Adrenal gland (tissue), 9 donors: ENCODE measurements at regions not wholly inside any gene's neighbourhood (a gene's known extent, or its start where the extent isn't known, plus 50 kb on each side); places are given as distances from the start of the nearest gene placed in this dataset.

Source experiments
- DNase-seq, 7 donors: peaks; one replicate each; pipeline ENCODE4 v3.0.0-alpha.2; 2019 to 2020
- H3K27ac ChIP-seq, 5 donors: fragments of 200-600 bp; sonication (generic) in 4 of 5; 1 replicate in 3 of 5; 2 replicates in 2 of 5; pipeline versions ENCODE4 v1.5.1 to v1.8.0; 2016 to 2020; ENCODE audit warnings: mild to moderate bottlenecking in 1 of 5
- H3K27me3 ChIP-seq: fragments of 200-600 bp; 2 replicates; pipeline ENCODE4 v1.8.0; 2021
- H3K36me3 ChIP-seq, 2 donors: fragments of 200-600 bp; replicated peaks in 1 of 2; 1 replicate in 1 of 2; 2 replicates in 1 of 2; pipeline versions ENCODE4 v1.5.1 to v1.8.0; 2018 to 2022
- H3K4me1 ChIP-seq, 2 donors: fragments of 200-600 bp; replicated peaks in 1 of 2; 1 replicate in 1 of 2; 2 replicates in 1 of 2; pipeline versions ENCODE4 v1.5.1 to v1.8.0; 2018 to 2021
- H3K4me3 ChIP-seq, 4 donors: fragments of 200-600 bp; sonication (generic) in 3 of 4; one replicate each; pipeline ENCODE4 v1.5.1; 2016 to 2018
- H3K9me3 ChIP-seq, 3 donors: fragments of 200-600 bp; sonication (generic) in 1 of 3; replicated peaks in 1 of 3; 1 replicate in 2 of 3; 2 replicates in 1 of 3; pipeline versions ENCODE4 v1.5.1 to v1.8.0; 2016 to 2021
- POLR2A ChIP-seq, 2 donors: fragments of 450-650 bp; IDR thresholded peaks; one replicate each; pipeline ENCODE4 v1.6.1; 2017; ENCODE audit warnings: antibody characterized with exemption in 2 of 2, mild to moderate bottlenecking in 2 of 2, moderate library complexity in 1 of 2
- WGBS, 4 donors: extraction: QIAGEN DNeasy Blood & Tissue Kit in 2 of 4; methylation state at CpG; one replicate each; pipeline versions ENCODE4 v1.1.5 to v1.1.7; 2013 to 2017; 5-methylcytosine and 5-hydroxymethylcytosine counted together
- intact Hi-C, 2 donors: fragments of 100-400 bp; cut with DNase I; formaldehyde crosslinking; loops; one replicate each; pipeline versions ENCODE4 v1.14.1 to v1.15.0; 2022 to 2023
- TF ChIP-seq, protein P1 (sequence below), 6 experiments: fragments of 450-650 bp in 4 of 6; fragments of 200-600 bp in 2 of 6; sonication (generic) in 1 of 6; IDR thresholded peaks; 1 replicate in 5 of 6; 2 replicates in 1 of 6; pipeline versions ENCODE4 v1.5.1 to v1.8.0; 2016 to 2021; ENCODE audit warnings: antibody characterized with exemption in 6 of 6, mild to moderate bottlenecking in 2 of 6, moderate library complexity in 1 of 6
- donor health status: healthy with polysubstance abuse.
- donor health status: Bipolar disorder and iron deficiency.
- donor health status: DM: yes; HTN: yes; CAD: no.
- donor health status: DM: no; HTN: no; CAD: no.
- donor health status: DM: no; HTN: no; CAD: no.

GRCh38 chr20:21632735-21633053 is 72.8 kb upstream of the PAX1 start:
- H3K36me3 ChIP-seq: no peaks in the 10 kb centered on the region
- TF ChIP-seq POLR2A (IDR thresholded peaks at IDR 0.05): no peak
- TF ChIP-seq, protein P1, sequence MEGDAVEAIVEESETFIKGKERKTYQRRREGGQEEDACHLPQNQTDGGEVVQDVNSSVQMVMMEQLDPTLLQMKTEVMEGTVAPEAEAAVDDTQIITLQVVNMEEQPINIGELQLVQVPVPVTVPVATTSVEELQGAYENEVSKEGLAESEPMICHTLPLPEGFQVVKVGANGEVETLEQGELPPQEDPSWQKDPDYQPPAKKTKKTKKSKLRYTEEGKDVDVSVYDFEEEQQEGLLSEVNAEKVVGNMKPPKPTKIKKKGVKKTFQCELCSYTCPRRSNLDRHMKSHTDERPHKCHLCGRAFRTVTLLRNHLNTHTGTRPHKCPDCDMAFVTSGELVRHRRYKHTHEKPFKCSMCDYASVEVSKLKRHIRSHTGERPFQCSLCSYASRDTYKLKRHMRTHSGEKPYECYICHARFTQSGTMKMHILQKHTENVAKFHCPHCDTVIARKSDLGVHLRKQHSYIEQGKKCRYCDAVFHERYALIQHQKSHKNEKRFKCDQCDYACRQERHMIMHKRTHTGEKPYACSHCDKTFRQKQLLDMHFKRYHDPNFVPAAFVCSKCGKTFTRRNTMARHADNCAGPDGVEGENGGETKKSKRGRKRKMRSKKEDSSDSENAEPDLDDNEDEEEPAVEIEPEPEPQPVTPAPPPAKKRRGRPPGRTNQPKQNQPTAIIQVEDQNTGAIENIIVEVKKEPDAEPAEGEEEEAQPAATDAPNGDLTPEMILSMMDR (IDR thresholded peaks at IDR 0.05): no peak
- no peak for DNase-seq
- 40 to 63% (median 63%) methylated on average over 1 to 2 of the region's 2 CpGs for WGBS, 4 donors
- no peaks in the 10 kb centered on the region for H3K4me1 ChIP-seq
- H3K9me3 ChIP-seq: no peaks in the 10 kb centered on the region
- no peaks in the 10 kb centered on the region for H3K27me3 ChIP-seq
- intact Hi-C loops: no loop called here
- H3K4me3 ChIP-seq: no peak overlapping the region
- H3K27ac ChIP-seq: no peak overlapping the region

DNA sequence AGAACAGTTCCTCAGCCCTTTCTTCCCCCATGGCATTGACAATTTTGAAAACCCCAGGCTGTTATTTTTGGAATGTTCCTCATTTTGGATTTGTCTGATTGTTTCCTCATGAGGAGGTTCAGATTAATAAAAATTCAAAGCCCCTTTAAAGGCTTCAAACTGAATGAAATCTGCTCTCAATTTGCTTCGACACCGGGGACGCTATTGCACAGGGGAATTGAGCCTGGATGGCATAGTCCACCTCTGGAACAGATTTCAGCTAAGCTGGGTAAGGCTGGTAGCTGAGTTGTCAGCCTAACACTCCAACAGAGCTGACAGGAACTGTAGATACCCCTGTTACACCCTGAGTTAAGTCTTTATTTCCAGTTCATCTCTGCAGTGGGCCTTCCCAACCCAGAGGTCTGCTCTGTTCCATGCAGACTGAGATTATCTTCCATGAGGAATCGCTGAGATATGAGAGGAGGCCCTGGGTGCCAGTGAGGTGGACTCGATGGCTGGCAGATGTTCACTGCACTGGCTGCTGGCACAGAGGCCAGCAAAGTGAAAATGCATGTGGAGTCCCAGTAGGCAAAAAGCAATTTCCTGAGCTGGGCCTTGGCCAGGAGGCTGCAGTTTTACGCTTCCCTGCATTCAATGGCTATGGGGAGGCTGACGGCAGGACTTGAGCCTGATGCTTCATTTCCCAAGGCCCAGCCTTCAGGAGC is 73.3 kb upstream of the PAX1 start:
- Histone ChIP-seq H3K36me3 (no peaks in the 10 kb centered on the region), H3K4me1 (no peaks in the 10 kb centered on the region), H3K27ac (no peak overlapping the region), H3K27me3 (no peaks in the 10 kb centered on the region), H3K9me3 (no peaks in the 10 kb centered on the region), H3K4me3 (no peak overlapping the region)
- intact Hi-C loops: no loop called here
- DNase-seq: no peak
- TF ChIP-seq, protein P1 (IDR thresholded peaks at IDR 0.05): no peak
- no peak for TF ChIP-seq POLR2A (IDR thresholded peaks at IDR 0.05)
- WGBS, 4 donors: 76 to 84% (median 83%) methylated on average over 5 to 7 of the region's 7 CpGs

DNA sequence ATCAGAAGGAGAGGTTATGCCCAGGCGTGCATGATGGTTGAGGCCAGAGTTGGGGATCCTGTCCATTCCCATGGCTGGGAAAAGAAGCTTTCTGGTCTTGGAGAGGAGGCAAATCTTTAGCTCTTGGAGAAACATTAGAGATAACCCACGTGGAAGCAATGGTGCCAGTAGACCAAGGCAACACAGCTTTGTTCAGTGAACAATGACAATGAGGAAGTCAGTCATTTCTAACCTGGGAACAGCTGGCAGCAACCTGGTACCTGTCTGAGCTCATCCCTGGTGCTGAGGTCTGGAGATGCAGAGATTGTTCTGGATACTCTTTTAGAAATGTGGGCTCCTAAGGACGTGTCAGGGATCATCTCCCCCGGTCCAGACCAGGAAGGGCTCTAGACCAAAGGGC is 76.7 kb upstream of the PAX1 start:
- WGBS, 4 donors: 64 to 77% (median 72%) methylated on average over 4 of the region's 4 CpGs
- no peak for TF ChIP-seq POLR2A (IDR thresholded peaks at IDR 0.05)
- TF ChIP-seq, protein P1 (IDR thresholded peaks at IDR 0.05): no peak
- no peaks in the 10 kb centered on the region for H3K4me1 ChIP-seq
- intact Hi-C loops: no loop called here
- H3K36me3 ChIP-seq: no peaks in the 10 kb centered on the region
- no peak for DNase-seq
- peaks cover 17% of the 10 kb centered on the region for H3K27me3 ChIP-seq
- H3K9me3 ChIP-seq: no peaks in the 10 kb centered on the region
- no peak overlapping the region for H3K27ac ChIP-seq
- H3K4me3 ChIP-seq: no peak overlapping the region

GRCh38 chr20:21623781-21624094 is 81.7 kb upstream of the PAX1 start:
- no peak for DNase-seq
- no peak for TF ChIP-seq POLR2A (IDR thresholded peaks at IDR 0.05)
- TF ChIP-seq, protein P1 (IDR thresholded peaks at IDR 0.05): no peak
- Histone ChIP-seq H3K27ac (no peak overlapping the region), H3K36me3 (no peaks in the 10 kb centered on the region), H3K4me1 (no peaks in the 10 kb centered on the region), H3K27me3 (peaks cover 27% of the 10 kb centered on the region), H3K9me3 (no peaks in the 10 kb centered on the region), H3K4me3 (no peak overlapping the region)
- intact Hi-C loops: no loop called here
- WGBS, 4 donors: 68 to 80% (median 73%) methylated on average over 1 of the region's 1 CpG
